Embryonic facial prominence (tissue), 1 donor: ENCODE measurements at regions not wholly inside any gene's neighbourhood (a gene's known extent, or its start where the extent isn't known, plus 50 kb on each side); places are given as distances from the start of the nearest gene placed in this dataset.

Source experiments
- DNase-seq: peaks from one replicate; pipeline ENCODE4 v3.0.0-alpha.2; 2016; ENCODE audit errors: extremely low spot score

- no peak for DNase-seq
Measured at GRCh38 chr9:115986508-115986907, 167.1 kb upstream of the PAPPA start.

- DNase-seq, result no peak
Measured at GRCh38 chr9:115988701-115989100, 164.9 kb upstream of the PAPPA start.

- DNase-seq, result no peak
Measured at GRCh38 chr9:115989831-115990230, 163.8 kb upstream of the PAPPA start.

- DNase-seq, result no peak
Measured at GRCh38 chr9:115992834-115993233, 160.8 kb upstream of the PAPPA start.

GRCh38 chr9:115997923-115998322, 155.7 kb upstream of the PAPPA start:
- no peak for DNase-seq

- DNase-seq, result no peak
Measured at GRCh38 chr9:115998666-115999065, 154.9 kb upstream of the PAPPA start.

- no peak for DNase-seq
Measured at GRCh38 chr9:115999498-115999897, 154.1 kb upstream of the PAPPA start.

GRCh38 chr9:116000748-116001329, 152.8 kb upstream of the PAPPA start:
- DNase-seq, result no peak

- no peak for DNase-seq
Measured at GRCh38 chr9:116002181-116002580, 151.4 kb upstream of the PAPPA start.

GRCh38 chr9:116002624-116003023, 151.0 kb upstream of the PAPPA start:
- no peak for DNase-seq

- DNase-seq, result no peak
Measured at GRCh38 chr9:116003397-116003796, 150.2 kb upstream of the PAPPA start.

GRCh38 chr9:116005205-116005604, 148.4 kb upstream of the PAPPA start:
- no peak for DNase-seq

GRCh38 chr9:116007824-116008223, 145.8 kb upstream of the PAPPA start:
- DNase-seq, result no peak

- DNase-seq, result no peak
Measured at GRCh38 chr9:116008278-116008677, 145.3 kb upstream of the PAPPA start.

- DNase-seq, result no peak
Measured at GRCh38 chr9:116009420-116009819, 144.2 kb upstream of the PAPPA start.

GRCh38 chr9:116015855-116016254, 137.7 kb upstream of the PAPPA start:
- no peak for DNase-seq

GRCh38 chr9:116020146-116020545, 133.4 kb upstream of the PAPPA start:
- DNase-seq, result no peak

- DNase-seq, result no peak
Measured at GRCh38 chr9:116020801-116021200, 132.8 kb upstream of the PAPPA start.

GRCh38 chr9:116027096-116027495, 126.5 kb upstream of the PAPPA start:
- no peak for DNase-seq

GRCh38 chr9:116027511-116027910, 126.1 kb upstream of the PAPPA start:
- no peak for DNase-seq

- DNase-seq, result no peak
Measured at GRCh38 chr9:116027951-116028350, 125.6 kb upstream of the PAPPA start.

GRCh38 chr9:116030517-116030916, 123.1 kb upstream of the PAPPA start:
- DNase-seq, result no peak

GRCh38 chr9:116032683-116033440, 120.7 kb upstream of the PAPPA start:
- no peak for DNase-seq

GRCh38 chr9:116039312-116039711, 114.3 kb upstream of the PAPPA start:
- DNase-seq, result no peak
